ENCODE measurements at regions not wholly inside any gene's neighbourhood (a gene's known extent, or its start where the extent isn't known, plus 50 kb on each side); places are given as distances from the start of the nearest gene placed in this dataset.

- no peak overlapping the region for H3K27ac ChIP-seq (ENCODE audit: low read depth, low read length)
- POLR2A ChIA-PET, result no interaction called here
- no peaks in the 10 kb centered on the region for H3K9me3 ChIP-seq (ENCODE audit: control insufficient read depth, insufficient read depth, low read length)
- no peak for TF ChIP-seq CTCF (IDR thresholded peaks at IDR 0.05; ENCODE audit: low read depth, low read length)
- no peaks in the 10 kb centered on the region for H3K27me3 ChIP-seq (ENCODE audit: control insufficient read depth, insufficient read depth, low read length)
- no peak overlapping the region for H3K4me3 ChIP-seq (ENCODE audit: low read depth, low read length)
- no peak for DNase-seq (ENCODE audit: low read depth, low spot score)
- CTCF ChIA-PET, result no interaction called here
Measured at GRCh38 chr14:83566567-83566966, 1963.4 kb upstream of the FLRT2 start.

GRCh38 chr14:83568141-83568540, 1961.8 kb upstream of the FLRT2 start:
- no peak for DNase-seq (ENCODE audit: low read depth, low spot score)
- Histone ChIP-seq H3K27me3 (ENCODE audit: control insufficient read depth, insufficient read depth, low read length) (no peaks in the 10 kb centered on the region), H3K27ac (ENCODE audit: low read depth, low read length) (no peak overlapping the region), H3K9me3 (ENCODE audit: control insufficient read depth, insufficient read depth, low read length) (no peaks in the 10 kb centered on the region), H3K4me3 (ENCODE audit: low read depth, low read length) (no peak overlapping the region)
- ChIA-PET POLR2A (no interaction called here), CTCF (no interaction called here)
- TF ChIP-seq CTCF (IDR thresholded peaks at IDR 0.05; ENCODE audit: low read depth, low read length), result no peak

- no peak for TF ChIP-seq CTCF (IDR thresholded peaks at IDR 0.05; ENCODE audit: low read depth, low read length)
- H3K9me3 ChIP-seq (ENCODE audit: control insufficient read depth, insufficient read depth, low read length), result no peaks in the 10 kb centered on the region
- no peak overlapping the region for H3K4me3 ChIP-seq (ENCODE audit: low read depth, low read length)
- no peak for DNase-seq (ENCODE audit: low read depth, low spot score)
- H3K27ac ChIP-seq (ENCODE audit: low read depth, low read length), result no peak overlapping the region
- ChIA-PET POLR2A (no interaction called here), CTCF (no interaction called here)
- no peaks in the 10 kb centered on the region for H3K27me3 ChIP-seq (ENCODE audit: control insufficient read depth, insufficient read depth, low read length)
Measured at GRCh38 chr14:83575301-83575700, 1954.6 kb upstream of the FLRT2 start.

- Histone ChIP-seq H3K27ac (ENCODE audit: low read depth, low read length) (no peak overlapping the region), H3K9me3 (ENCODE audit: control insufficient read depth, insufficient read depth, low read length) (no peaks in the 10 kb centered on the region), H3K27me3 (ENCODE audit: control insufficient read depth, insufficient read depth, low read length) (no peaks in the 10 kb centered on the region), H3K4me3 (ENCODE audit: low read depth, low read length) (no peak overlapping the region)
- no peak for TF ChIP-seq CTCF (IDR thresholded peaks at IDR 0.05; ENCODE audit: low read depth, low read length)
- CTCF ChIA-PET, result no interaction called here
- POLR2A ChIA-PET, result no interaction called here
- no peak for DNase-seq (ENCODE audit: low read depth, low spot score)
Measured at GRCh38 chr14:83583201-83583600, 1946.7 kb upstream of the FLRT2 start.

- no peak for TF ChIP-seq CTCF (IDR thresholded peaks at IDR 0.05; ENCODE audit: low read depth, low read length)
- CTCF ChIA-PET, result no interaction called here
- H3K4me3 ChIP-seq (ENCODE audit: low read depth, low read length), result no peak overlapping the region
Measured at GRCh38 chr14:83594874-83595273, 1935.1 kb upstream of the FLRT2 start.

More at GRCh38 chr14:83594874-83595273, 1935.1 kb upstream of the FLRT2 start:
- Histone ChIP-seq H3K27ac (ENCODE audit: low read depth, low read length) (no peak overlapping the region), H3K27me3 (ENCODE audit: control insufficient read depth, insufficient read depth, low read length) (no peaks in the 10 kb centered on the region), H3K9me3 (ENCODE audit: control insufficient read depth, insufficient read depth, low read length) (no peaks in the 10 kb centered on the region)
- POLR2A ChIA-PET, result no interaction called here
- no peak for DNase-seq (ENCODE audit: low read depth, low spot score)
